HUDEP-2 (cell line): ENCODE measurements at regions not wholly inside any gene's neighbourhood (a gene's known extent, or its start where the extent isn't known, plus 50 kb on each side); places are given as distances from the start of the nearest gene placed in this dataset.

Experiments
- DNase-seq, 76 experiments: peaks; one replicate each; lab custom pipeline; 2025; ENCODE audit not compliant: unreplicated experiment in 76 of 76; lab: John Stamatoyannopoulos, UW

- peak in 1 of 76 experiments; percentile 5 for DNase-seq
Measured at GRCh38 chr5:174355208-174355612, 309.7 kb downstream of the NSG2 start.

GRCh38 chr5:174355995-174356394 lies 310.5 kb downstream of the NSG2 start:
- no peak for DNase-seq

- DNase-seq, result no peak
Measured at GRCh38 chr5:174356536-174356935, 311.0 kb downstream of the NSG2 start.

GRCh38 chr5:174358276-174358675 lies 312.8 kb downstream of the NSG2 start:
- no peak for DNase-seq

- DNase-seq, result no peak
Measured at GRCh38 chr5:174359071-174359470, 313.6 kb downstream of the NSG2 start.

- DNase-seq, result no peak
Measured at GRCh38 chr5:174362514-174362913, 317.0 kb downstream of the NSG2 start.

GRCh38 chr5:174363934-174364333 lies 318.4 kb downstream of the NSG2 start:
- DNase-seq, result no peak

GRCh38 chr5:174364676-174365075 lies 319.2 kb downstream of the NSG2 start:
- no peak for DNase-seq

GRCh38 chr5:174371600-174372094 lies 326.1 kb downstream of the NSG2 start:
- peak in 1 of 76 experiments; percentile 2 for DNase-seq

- DNase-seq, result no peak
Measured at GRCh38 chr5:174374206-174374605, 328.7 kb downstream of the NSG2 start.

GRCh38 chr5:174376056-174376455 lies 330.6 kb downstream of the NSG2 start:
- no peak for DNase-seq

GRCh38 chr5:174376726-174377373 lies 331.3 kb downstream of the NSG2 start:
- no peak for DNase-seq

- DNase-seq, result no peak
Measured at GRCh38 chr5:174378121-174378874, 332.8 kb downstream of the NSG2 start.

GRCh38 chr5:174380311-174380710 lies 334.8 kb downstream of the NSG2 start:
- no peak for DNase-seq

GRCh38 chr5:174381241-174381640 lies 335.7 kb downstream of the NSG2 start:
- no peak for DNase-seq

- DNase-seq, result no peak
Measured at GRCh38 chr5:174383210-174384167, 338.0 kb downstream of the NSG2 start.

- DNase-seq, result no peak
Measured at GRCh38 chr5:174384509-174384947, 339.0 kb downstream of the NSG2 start.

- no peak for DNase-seq
Measured at GRCh38 chr5:174386306-174386705, 338.1 kb upstream of the MSX2 start.

- no peak for DNase-seq
Measured at GRCh38 chr5:174386846-174387245, 337.5 kb upstream of the MSX2 start.

GRCh38 chr5:174387448-174387847 lies 336.9 kb upstream of the MSX2 start:
- DNase-seq, result no peak

- no peak for DNase-seq
Measured at GRCh38 chr5:174392892-174393291, 331.5 kb upstream of the MSX2 start.
